PFSK-1 (cell line): ENCODE measurements at regions not wholly inside any gene's neighbourhood (a gene's known extent, or its start where the extent isn't known, plus 50 kb on each side); places are given as distances from the start of the nearest gene placed in this dataset.

Source experiments
- FOXP2 ChIP-seq: optimal IDR thresholded peaks from 2 replicates; pipeline ENCODE3; 2011; ENCODE audit warnings: borderline replicate concordance, control low read depth, inconsistent platforms; ENCODE audit not compliant: insufficient read depth; ENCODE audit errors: extremely low read length, extremely low read depth
- POLR2AphosphoS5 ChIP-seq: IDR thresholded peaks from 2 replicates; pipeline ENCODE4 v1.6.1; 2012; ENCODE audit warnings: low read depth, mild to moderate bottlenecking, control low read depth, low read length, moderate library complexity
- TAF1 ChIP-seq: IDR thresholded peaks from 2 replicates; pipeline ENCODE4 v1.6.1; 2012; ENCODE audit warnings: low read length, control low read depth, borderline replicate concordance; ENCODE audit not compliant: insufficient read depth
- TF ChIP-seq, protein P1 (sequence below), 2 experiments: IDR thresholded peaks; 2 replicates each; pipeline versions ENCODE4 v1.6.1 to v1.8.0; 2011 to 2012; ENCODE audit warnings: low read depth in 2 of 2, low read length in 2 of 2, control low read depth in 1 of 2, inconsistent platforms in 1 of 2, mild to moderate bottlenecking in 1 of 2, moderate library complexity in 1 of 2; ENCODE audit not compliant: insufficient read depth in 1 of 2

DNA sequence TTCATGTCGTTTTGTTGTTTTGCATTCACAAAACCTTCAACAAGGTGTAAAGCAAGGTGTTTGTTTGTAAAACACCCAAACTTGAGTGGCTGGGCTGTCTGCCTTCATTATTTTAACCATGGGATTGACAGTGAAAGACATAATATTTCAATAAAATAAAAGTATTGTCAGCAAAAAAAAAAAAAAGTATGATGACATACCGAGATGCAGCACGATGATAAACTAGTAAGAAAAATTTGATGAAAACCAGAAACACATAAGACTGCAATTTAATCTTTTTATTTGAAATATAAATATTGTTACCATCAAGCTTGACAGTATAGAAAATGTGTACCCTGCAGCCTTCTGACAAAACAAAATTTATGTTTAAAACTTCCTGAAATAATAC is 419.3 kb upstream of the DYNLRB2 start:
- TF ChIP-seq, protein P1, sequence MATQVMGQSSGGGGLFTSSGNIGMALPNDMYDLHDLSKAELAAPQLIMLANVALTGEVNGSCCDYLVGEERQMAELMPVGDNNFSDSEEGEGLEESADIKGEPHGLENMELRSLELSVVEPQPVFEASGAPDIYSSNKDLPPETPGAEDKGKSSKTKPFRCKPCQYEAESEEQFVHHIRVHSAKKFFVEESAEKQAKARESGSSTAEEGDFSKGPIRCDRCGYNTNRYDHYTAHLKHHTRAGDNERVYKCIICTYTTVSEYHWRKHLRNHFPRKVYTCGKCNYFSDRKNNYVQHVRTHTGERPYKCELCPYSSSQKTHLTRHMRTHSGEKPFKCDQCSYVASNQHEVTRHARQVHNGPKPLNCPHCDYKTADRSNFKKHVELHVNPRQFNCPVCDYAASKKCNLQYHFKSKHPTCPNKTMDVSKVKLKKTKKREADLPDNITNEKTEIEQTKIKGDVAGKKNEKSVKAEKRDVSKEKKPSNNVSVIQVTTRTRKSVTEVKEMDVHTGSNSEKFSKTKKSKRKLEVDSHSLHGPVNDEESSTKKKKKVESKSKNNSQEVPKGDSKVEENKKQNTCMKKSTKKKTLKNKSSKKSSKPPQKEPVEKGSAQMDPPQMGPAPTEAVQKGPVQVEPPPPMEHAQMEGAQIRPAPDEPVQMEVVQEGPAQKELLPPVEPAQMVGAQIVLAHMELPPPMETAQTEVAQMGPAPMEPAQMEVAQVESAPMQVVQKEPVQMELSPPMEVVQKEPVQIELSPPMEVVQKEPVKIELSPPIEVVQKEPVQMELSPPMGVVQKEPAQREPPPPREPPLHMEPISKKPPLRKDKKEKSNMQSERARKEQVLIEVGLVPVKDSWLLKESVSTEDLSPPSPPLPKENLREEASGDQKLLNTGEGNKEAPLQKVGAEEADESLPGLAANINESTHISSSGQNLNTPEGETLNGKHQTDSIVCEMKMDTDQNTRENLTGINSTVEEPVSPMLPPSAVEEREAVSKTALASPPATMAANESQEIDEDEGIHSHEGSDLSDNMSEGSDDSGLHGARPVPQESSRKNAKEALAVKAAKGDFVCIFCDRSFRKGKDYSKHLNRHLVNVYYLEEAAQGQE (IDR thresholded peaks at IDR 0.05; ENCODE audit: insufficient read depth in 1 of 2, low read depth in 2 of 2, low read length in 2 of 2), result no peak
- TF ChIP-seq FOXP2 (no peak), POLR2AphosphoS5 (no peak), TAF1 (no peak)
